GM19463 (cell line): ENCODE measurements at regions not wholly inside any gene's neighbourhood (a gene's known extent, or its start where the extent isn't known, plus 50 kb on each side); places are given as distances from the start of the nearest gene placed in this dataset.

ENCODE experiments used
- ATAC-seq: cut with Tn5 transposase; IDR thresholded peaks from one replicate; pipeline ENCODE4 v1.9.1; 2021; ENCODE audit warnings: mild to moderate bottlenecking, moderate library complexity; ENCODE audit not compliant: unreplicated experiment

GRCh38 chrX:45894864-45895645 lies 650.2 kb downstream of the ZNF674 start:
- no peak for ATAC-seq

GRCh38 chrX:45889471-45889870 lies 655.8 kb downstream of the ZNF674 start:
- ATAC-seq: no peak

- no peak for ATAC-seq
Measured at GRCh38 chrX:45888518-45888917, 656.7 kb downstream of the ZNF674 start.

- ATAC-seq: no peak
Measured at GRCh38 chrX:45885931-45886330, 659.3 kb downstream of the ZNF674 start.

GRCh38 chrX:45879512-45879911 lies 665.7 kb downstream of the ZNF674 start:
- ATAC-seq: no peak

- no peak for ATAC-seq
Measured at GRCh38 chrX:45876206-45876605, 669.0 kb downstream of the ZNF674 start.

GRCh38 chrX:45873781-45874180 lies 671.4 kb downstream of the ZNF674 start:
- ATAC-seq: no peak

GRCh38 chrX:45872480-45872879 lies 671.8 kb upstream of the DIPK2B start:
- no peak for ATAC-seq

GRCh38 chrX:45868425-45868824 lies 667.7 kb upstream of the DIPK2B start:
- no peak for ATAC-seq

GRCh38 chrX:45862801-45863200 lies 662.1 kb upstream of the DIPK2B start:
- ATAC-seq: no peak

- ATAC-seq: no peak
Measured at GRCh38 chrX:45860450-45860849, 659.8 kb upstream of the DIPK2B start.

GRCh38 chrX:45859407-45859806 lies 658.7 kb upstream of the DIPK2B start:
- ATAC-seq: no peak

- ATAC-seq: no peak
Measured at GRCh38 chrX:45852884-45853283, 652.2 kb upstream of the DIPK2B start.

GRCh38 chrX:45851434-45851991 lies 650.8 kb upstream of the DIPK2B start:
- no peak for ATAC-seq

GRCh38 chrX:45850775-45851433 lies 650.2 kb upstream of the DIPK2B start:
- ATAC-seq: no peak

GRCh38 chrX:45850197-45850774 lies 649.6 kb upstream of the DIPK2B start:
- ATAC-seq: no peak

- ATAC-seq: no peak
Measured at GRCh38 chrX:45849261-45849862, 648.7 kb upstream of the DIPK2B start.

GRCh38 chrX:45847961-45848360 lies 647.3 kb upstream of the DIPK2B start:
- no peak for ATAC-seq

GRCh38 chrX:45846328-45846727 lies 645.7 kb upstream of the DIPK2B start:
- ATAC-seq: no peak

GRCh38 chrX:45845142-45845541 lies 644.5 kb upstream of the DIPK2B start:
- ATAC-seq: peak; percentile 46

- ATAC-seq: no peak
Measured at GRCh38 chrX:45843518-45843917, 642.8 kb upstream of the DIPK2B start.
